HT-29 (cell line): ENCODE measurements at regions not wholly inside any gene's neighbourhood (a gene's known extent, or its start where the extent isn't known, plus 50 kb on each side); places are given as distances from the start of the nearest gene placed in this dataset.
"Not testable (repeated sequence)": the region's sequence is repeated elsewhere in the genome, so short reads cannot be mapped to it uniquely, and the experiment has no call there.

Source experiments
- DNase-seq: peaks from one replicate; pipeline ENCODE4 v3.0.0-alpha.2; 2015; ENCODE audit warnings: low spot score

DNA sequence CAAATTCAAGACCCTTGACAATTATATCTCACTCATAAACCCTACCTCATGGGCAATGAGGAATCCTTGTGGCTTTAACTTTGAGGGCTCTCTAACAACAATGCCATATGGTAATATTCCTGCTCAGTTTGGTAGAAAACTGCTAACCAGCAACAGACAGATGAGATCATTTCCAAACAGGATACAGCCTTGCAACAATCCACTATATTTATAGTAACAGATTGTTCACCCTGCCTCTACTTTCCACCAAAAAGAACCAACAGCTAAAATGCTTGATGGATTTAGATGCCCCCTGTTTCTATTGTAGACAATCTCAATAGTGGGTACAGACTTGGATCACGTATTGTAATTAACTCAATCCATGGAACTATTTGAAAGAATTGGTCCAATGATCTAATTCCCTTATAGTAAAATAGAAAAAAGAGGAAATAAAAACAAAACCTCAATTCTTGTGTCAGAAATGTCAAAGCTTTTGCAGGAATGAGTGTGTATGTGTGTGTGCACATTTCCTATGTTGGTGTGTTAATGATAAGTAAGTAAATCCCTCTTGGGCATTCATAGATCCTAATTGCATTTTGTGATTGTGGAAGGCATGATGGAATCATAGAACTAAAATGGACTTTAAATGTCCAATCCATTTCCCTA lies 100.0 kb upstream of the EDEM3 start:
- no peak for DNase-seq

- no peak for DNase-seq
Observed at GRCh38 chr1:184854036-184854435, 99.4 kb upstream of the EDEM3 start.

DNA sequence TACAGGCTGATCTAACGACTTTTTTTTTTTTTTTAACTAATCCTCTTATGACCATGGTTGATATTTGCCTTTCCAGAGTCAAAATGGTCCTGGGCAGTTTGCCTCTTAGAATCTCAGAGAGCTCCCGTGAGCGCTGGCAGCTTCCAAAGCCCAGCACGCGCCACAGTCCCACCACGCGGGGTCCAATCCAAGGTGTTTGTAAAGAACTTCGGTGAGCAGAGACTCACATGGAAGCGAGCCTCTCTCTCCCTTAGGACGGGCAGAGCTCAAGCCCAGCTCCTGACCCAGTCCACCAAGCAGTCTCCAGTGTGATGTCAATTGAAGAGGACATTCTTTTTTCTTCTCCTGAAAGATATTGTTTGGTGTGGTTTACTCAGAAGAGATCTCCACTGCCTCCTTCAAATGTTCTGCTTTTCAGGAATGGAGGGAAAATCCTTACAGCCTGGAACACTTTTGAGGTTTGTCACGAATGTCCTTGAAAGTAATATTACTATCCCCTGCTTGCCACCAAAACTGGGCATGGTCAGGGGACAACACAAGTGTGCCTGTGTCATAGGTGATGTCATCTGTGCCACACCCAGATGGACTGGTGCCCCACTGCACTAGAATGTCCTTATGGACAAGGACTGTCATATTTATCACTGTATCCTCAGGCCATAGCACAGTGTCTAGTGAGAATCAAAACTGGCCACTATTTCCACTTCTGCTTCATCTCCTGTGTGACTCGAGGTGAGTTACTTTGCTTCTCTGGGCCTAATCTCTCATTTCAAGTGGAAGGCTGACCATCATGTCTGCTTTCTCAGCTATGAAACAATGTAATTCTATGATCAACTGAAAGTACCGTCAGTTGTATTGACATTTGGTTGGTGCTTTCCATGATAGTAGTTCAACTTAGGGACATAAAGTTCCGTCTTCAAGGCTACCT lies 97.4 kb upstream of the EDEM3 start:
- DNase-seq = no peak

DNA sequence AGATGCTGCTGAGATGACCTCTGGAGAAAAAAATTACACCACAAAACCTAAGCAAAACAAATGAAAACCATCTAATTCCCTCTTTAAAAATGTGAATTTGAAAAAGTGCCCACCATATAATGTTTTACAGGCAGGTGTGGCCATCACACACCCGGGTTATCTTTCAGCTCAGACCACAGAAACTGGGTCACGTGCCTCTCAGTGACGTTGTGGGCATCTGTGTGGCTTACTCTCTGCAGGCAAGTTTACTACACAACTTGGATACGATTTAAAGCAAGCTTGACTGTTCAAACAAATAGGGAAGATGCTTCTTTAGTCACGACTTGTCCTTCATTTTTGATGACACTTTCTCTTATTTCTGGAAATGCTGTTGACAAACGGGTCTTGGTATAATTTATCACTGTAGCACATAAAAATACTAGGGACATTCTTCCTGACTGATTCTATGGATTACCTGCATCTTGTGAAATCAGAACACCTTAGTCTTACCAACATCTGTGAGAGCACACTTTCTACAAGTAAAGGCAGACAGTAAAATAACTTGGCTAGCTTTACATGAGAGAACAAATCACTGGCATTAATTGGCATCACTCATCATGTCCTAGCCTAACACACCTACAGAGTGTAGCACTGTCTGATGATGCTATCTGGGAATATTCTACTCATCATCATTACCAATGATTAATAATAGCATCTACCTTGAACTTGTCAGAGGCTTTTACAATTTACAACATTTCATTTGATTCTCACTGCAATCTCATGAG lies 89.3 kb upstream of the EDEM3 start:
- DNase-seq = no peak

GRCh38 chr1:184840596-184840995 lies 85.9 kb upstream of the EDEM3 start:
- no peak for DNase-seq

GRCh38 chr1:184838504-184838951 lies 83.9 kb upstream of the EDEM3 start:
- DNase-seq = no peak

DNA sequence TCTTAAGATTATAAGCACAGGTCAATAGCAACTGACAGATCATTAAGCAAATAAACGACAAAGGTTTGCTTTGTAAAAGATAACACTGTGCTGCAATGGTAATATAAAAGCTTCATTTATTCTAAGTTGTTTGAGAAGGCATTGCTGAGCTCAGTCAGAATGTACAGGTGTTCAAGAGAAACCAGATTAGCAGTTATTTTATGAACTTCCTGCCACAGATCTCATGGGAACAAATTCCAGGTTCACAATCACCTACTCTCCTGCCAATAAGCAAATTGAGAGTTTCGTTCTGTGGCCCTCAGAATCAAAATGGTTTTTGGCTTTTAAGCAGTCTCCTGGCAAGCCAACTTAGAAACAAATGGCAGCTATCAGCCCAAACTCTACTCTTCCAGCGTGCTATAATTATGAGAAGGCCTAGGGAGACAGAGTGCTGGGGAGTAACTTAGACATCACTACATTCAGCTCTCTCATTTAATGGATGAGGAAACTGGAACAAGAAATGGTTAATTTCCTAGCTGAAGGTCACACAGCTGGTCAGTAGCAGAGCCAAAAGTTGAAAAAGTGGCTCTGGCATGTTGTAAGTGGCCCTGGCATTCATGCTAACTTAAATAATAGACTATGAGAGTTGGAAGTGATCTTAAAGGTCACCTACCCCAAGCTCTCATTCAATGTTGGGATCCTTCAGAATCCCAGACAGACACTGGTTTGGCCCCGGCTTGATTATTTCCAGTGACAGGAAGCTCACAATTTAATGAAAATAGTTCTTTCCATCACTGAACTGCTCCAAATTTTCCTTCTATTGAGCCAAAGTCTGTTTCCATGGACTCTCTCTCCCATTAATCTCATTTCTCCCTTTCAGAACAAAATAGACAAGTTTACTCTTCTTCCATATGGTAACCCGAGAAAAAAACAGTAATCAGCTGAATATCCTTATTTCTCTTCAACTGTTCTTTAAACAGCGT lies 82.6 kb upstream of the EDEM3 start:
- DNase-seq = peak; percentile 22

- no peak for DNase-seq
Observed at GRCh38 chr1:184836141-184836540, 81.5 kb upstream of the EDEM3 start.

DNA sequence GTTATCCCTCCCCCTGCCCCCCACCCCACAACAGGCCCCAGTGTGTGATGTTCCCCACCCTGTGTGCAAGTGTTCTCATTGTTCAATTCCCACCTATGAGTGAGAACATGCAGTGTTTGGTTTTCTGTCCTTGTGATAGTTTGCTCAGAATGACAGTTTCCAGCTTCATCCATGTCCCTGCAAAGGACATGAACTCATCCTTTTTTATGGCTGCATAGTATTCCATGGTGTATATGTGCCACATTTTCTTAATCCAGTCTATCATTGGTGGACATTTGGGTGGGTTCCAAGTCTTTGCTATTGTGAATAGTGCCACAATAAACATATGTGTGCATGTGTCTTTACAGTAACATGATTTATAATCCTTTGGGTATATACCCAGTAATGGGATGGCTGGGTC lies 79.3 kb upstream of the EDEM3 start:
- not testable (repeated sequence) for DNase-seq

DNA sequence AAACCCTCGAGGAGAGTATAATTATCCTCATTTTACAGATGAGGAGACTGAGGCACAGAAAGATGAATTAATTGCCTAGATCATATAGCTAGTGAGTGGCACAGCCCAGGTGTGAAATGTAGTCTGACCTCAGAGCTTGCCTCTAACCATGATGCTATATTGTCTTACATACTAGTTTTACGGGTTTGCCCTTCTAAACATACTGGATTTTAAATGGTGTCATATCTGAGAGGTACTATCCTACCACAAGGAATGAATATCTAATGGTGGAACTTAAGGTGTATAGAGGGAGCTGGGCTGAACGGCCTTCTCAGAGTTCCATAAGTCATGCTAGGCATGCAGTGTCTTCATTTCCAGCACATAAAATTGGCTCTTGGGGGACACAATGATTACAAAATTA lies 77.9 kb upstream of the EDEM3 start:
- no peak for DNase-seq

DNA sequence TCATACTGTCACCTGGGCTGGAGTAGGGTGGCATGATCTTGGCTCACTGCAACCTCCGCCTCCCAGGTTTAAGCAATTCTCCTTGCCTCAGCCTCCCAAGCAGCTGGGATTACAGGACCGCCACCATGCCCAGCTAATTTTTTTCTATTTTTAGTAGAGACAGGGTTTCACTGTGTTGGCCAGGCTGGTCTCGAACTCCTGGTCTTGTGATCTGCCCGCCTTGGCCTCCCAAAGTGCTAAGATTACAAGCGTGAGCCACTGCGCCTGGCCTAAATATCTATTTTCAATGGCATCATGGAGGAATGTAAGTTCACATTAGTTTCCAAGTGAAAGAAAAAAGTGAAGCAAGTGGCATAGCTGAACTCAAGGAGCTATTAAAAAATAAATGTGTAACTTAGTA lies 74.8 kb upstream of the EDEM3 start:
- DNase-seq = not testable (repeated sequence)

DNA sequence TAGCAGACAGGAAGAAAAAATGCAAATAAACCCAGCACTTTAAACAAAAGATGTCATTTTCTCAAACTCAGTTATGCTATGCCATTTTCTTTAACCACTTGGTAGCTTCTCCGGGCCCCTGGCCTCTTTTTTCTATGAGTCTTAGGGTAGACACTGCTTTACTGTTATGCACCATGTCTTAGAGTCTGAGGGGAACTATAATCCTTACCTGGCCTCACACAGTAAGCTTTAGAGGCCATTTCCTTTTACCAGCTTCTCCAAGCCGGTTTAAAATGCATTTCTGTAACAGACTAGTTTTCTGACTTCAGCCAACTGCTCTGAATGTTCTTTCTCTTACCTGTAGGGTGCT lies 73.7 kb upstream of the EDEM3 start:
- DNase-seq = no peak

GRCh38 chr1:184827600-184828368 lies 73.1 kb upstream of the EDEM3 start:
- DNase-seq = no peak

DNA sequence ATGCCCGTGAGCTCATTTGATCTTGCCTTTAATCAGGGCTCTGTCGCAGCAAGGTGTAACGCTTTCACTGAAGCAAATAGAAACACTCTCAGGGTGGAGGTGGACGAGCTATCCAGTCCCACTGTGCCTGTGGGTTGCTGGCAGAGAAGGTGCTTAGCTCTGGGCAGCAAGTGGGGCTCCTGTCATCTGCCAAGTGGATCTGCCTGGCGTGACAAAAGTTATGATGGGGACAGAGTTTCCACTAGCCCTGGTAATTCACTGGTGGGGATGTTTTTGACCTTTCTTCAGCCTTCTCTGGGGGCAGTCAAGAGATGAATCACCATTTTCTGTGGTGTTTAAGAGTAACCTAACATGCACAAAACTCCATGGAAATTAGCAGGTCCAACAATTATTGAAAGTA lies 71.3 kb upstream of the EDEM3 start:
- DNase-seq = no peak

DNA sequence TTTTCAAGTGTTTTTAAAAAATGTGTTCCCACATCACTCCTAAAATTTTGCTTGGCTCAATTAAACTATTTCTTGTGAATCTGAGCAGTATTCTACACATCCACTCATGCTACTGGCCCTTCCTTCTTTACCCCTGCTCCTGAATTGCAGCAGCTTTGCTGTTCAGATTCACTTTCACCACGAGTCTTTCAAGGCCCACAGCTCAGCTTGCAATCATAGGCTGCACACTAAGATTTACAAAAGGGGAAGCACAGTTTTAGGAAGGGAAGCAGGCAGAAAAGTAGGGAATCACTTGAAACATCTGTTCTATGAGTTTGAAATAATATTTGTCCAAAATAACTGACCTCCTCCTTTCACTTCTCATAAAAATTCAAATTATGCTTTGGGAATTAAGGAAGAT lies 70.9 kb upstream of the EDEM3 start:
- no peak for DNase-seq

GRCh38 chr1:184824691-184825323 lies 70.1 kb upstream of the EDEM3 start:
- DNase-seq = no peak

- DNase-seq = no peak
Observed at GRCh38 chr1:184823080-184823479, 68.4 kb upstream of the EDEM3 start.

GRCh38 chr1:184822267-184822666 lies 67.6 kb upstream of the EDEM3 start:
- DNase-seq = no peak

DNA sequence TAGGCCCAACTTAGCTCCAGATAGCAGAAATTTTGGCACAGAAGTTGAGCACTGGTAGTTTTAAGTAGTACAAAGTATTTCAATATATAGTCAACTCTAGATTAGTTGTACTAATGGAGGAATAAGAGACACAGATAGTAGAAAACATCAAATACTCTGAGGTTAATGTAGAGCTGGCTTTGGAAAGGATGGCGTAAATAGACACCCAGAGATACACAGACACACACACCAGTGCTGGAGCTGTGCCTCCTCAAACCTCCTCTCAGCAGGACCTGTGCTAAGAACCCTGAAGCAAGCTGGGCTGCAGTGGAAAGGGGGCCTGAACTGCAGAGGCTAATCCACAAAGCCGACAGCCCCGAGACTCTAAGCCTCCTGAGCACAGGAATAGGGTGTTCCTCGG lies 67.0 kb upstream of the EDEM3 start:
- DNase-seq = no peak

- no peak for DNase-seq
Observed at GRCh38 chr1:184820956-184821355, 66.3 kb upstream of the EDEM3 start.
